Osteoblast (primary cell): ENCODE measurements at regions not wholly inside any gene's neighbourhood (a gene's known extent, or its start where the extent isn't known, plus 50 kb on each side); places are given as distances from the start of the nearest gene placed in this dataset.
A peak's percentile ranks its signal among the peaks of the same experiment; 100 is the strongest.

Experiments used
- DNase-seq: peaks from one replicate; pipeline ENCODE4 v3.0.0; 2011; ENCODE audit warnings: low spot score, mixed read lengths; ENCODE audit not compliant: insufficient read length; ENCODE audit errors: missing footprints
- H2AFZ ChIP-seq: 2 replicates; pipeline ENCODE4 v1.6.0; 2011; ENCODE audit warnings: mild to moderate bottlenecking, low read length
- H3K27ac ChIP-seq: 2 replicates; pipeline ENCODE4 v1.5.1; 2011; ENCODE audit warnings: mild to moderate bottlenecking, low read depth, low read length, moderate library complexity
- H3K27me3 ChIP-seq: 2 replicates; pipeline ENCODE4 v1.6.0; 2012; ENCODE audit warnings: mild to moderate bottlenecking, control low read depth, inconsistent platforms, low read length, moderate library complexity; ENCODE audit not compliant: insufficient read depth
- H3K36me3 ChIP-seq: 2 replicates; pipeline ENCODE4 v1.5.1; 2011; ENCODE audit warnings: mild to moderate bottlenecking, low read length, control low read depth, moderate library complexity; ENCODE audit not compliant: insufficient read depth
- H3K4me1 ChIP-seq: 2 replicates; pipeline ENCODE4 v1.5.1; 2011; ENCODE audit warnings: mild to moderate bottlenecking, low read length, control low read depth, moderate library complexity; ENCODE audit not compliant: insufficient read depth
- H3K4me2 ChIP-seq: 2 replicates; pipeline ENCODE4 v1.6.0; 2011; ENCODE audit warnings: mild to moderate bottlenecking, low read length; ENCODE audit not compliant: insufficient read depth
- H3K4me3 ChIP-seq: fragments of 200-600 bp; sonication (generic); 3 replicates; pipeline ENCODE4 v1.5.1; 2012; ENCODE audit warnings: mild to moderate bottlenecking, low read length, inconsistent platforms; ENCODE audit not compliant: insufficient read depth
- H3K79me2 ChIP-seq: 2 replicates; pipeline ENCODE4 v1.6.0; 2012; ENCODE audit warnings: mild to moderate bottlenecking, low read length, control low read depth, inconsistent platforms; ENCODE audit not compliant: insufficient read depth
- H3K9me3 ChIP-seq: 2 replicates; pipeline ENCODE4 v1.5.1; 2011; ENCODE audit warnings: low read depth, low read length, control low read depth
- H4K20me1 ChIP-seq: 2 replicates; pipeline ENCODE4 v1.6.0; 2012; ENCODE audit warnings: mild to moderate bottlenecking, low read length, control low read depth; ENCODE audit not compliant: insufficient read depth
- CTCF ChIP-seq: IDR thresholded peaks from 2 replicates; pipeline ENCODE4 v1.5.1; 2011; ENCODE audit warnings: mild to moderate bottlenecking, low read depth, low read length, moderate library complexity; ENCODE audit errors: extremely low read depth

- Histone ChIP-seq H4K20me1 (no peaks in the 10 kb centered on the region), H3K79me2 (no peaks in the 10 kb centered on the region), H3K4me2 (no peak overlapping the region), H3K4me3 (no peak overlapping the region), H3K36me3 (no peaks in the 10 kb centered on the region), H3K4me1 (peaks cover 5% of the 10 kb centered on the region), H2AFZ (peak overlapping the region; percentile 2), H3K9me3 (no peaks in the 10 kb centered on the region), H3K27ac (no peak overlapping the region), H3K27me3 (no peaks in the 10 kb centered on the region)
- TF ChIP-seq CTCF: no peak
- DNase-seq: no peak
These were observed 294.1 kb upstream of the KAZN start for GRCh38 chr1:14304381-14304865.

GRCh38 chr1:14308460-14308859 is 290.0 kb upstream of the KAZN start:
- no peak overlapping the region for H3K27ac ChIP-seq
- peaks cover 5% of the 10 kb centered on the region for H3K4me1 ChIP-seq
- no peak overlapping the region for H3K4me3 ChIP-seq
- no peaks in the 10 kb centered on the region for H4K20me1 ChIP-seq
- no peak overlapping the region for H2AFZ ChIP-seq
- no peak for TF ChIP-seq CTCF
- no peak for DNase-seq
- no peaks in the 10 kb centered on the region for H3K9me3 ChIP-seq
- H3K27me3 ChIP-seq: no peaks in the 10 kb centered on the region
- H3K36me3 ChIP-seq: no peaks in the 10 kb centered on the region
- no peaks in the 10 kb centered on the region for H3K79me2 ChIP-seq
- no peak overlapping the region for H3K4me2 ChIP-seq

- no peaks in the 10 kb centered on the region for H3K79me2 ChIP-seq
These were observed 288.5 kb upstream of the KAZN start for GRCh38 chr1:14309984-14310383.

GRCh38 chr1:14310476-14310875 is 288.0 kb upstream of the KAZN start:
- H4K20me1 ChIP-seq: no peaks in the 10 kb centered on the region
- no peak for DNase-seq
- TF ChIP-seq CTCF: no peak
- no peak overlapping the region for H2AFZ ChIP-seq
- H3K4me1 ChIP-seq: no peaks in the 10 kb centered on the region
- H3K4me2 ChIP-seq: no peak overlapping the region
- no peaks in the 10 kb centered on the region for H3K36me3 ChIP-seq
- H3K79me2 ChIP-seq: no peaks in the 10 kb centered on the region
- no peak overlapping the region for H3K4me3 ChIP-seq
- no peaks in the 10 kb centered on the region for H3K27me3 ChIP-seq
- no peak overlapping the region for H3K27ac ChIP-seq
- no peaks in the 10 kb centered on the region for H3K9me3 ChIP-seq

More at GRCh38 chr1:14309984-14310383, 288.5 kb upstream of the KAZN start:
- Histone ChIP-seq H3K27ac (no peak overlapping the region), H3K4me1 (no peaks in the 10 kb centered on the region), H3K4me2 (no peak overlapping the region), H3K27me3 (no peaks in the 10 kb centered on the region), H2AFZ (no peak overlapping the region), H3K4me3 (no peak overlapping the region), H4K20me1 (no peaks in the 10 kb centered on the region), H3K36me3 (no peaks in the 10 kb centered on the region), H3K9me3 (no peaks in the 10 kb centered on the region)
- no peak for DNase-seq
- TF ChIP-seq CTCF: no peak
